ENCODE measurements at regions not wholly inside any gene's neighbourhood (a gene's known extent, or its start where the extent isn't known, plus 50 kb on each side); places are given as distances from the start of the nearest gene placed in this dataset.
"Not testable (repeated sequence)": the region's sequence is repeated elsewhere in the genome, so short reads cannot be mapped to it uniquely, and the experiment has no call there.

DNA sequence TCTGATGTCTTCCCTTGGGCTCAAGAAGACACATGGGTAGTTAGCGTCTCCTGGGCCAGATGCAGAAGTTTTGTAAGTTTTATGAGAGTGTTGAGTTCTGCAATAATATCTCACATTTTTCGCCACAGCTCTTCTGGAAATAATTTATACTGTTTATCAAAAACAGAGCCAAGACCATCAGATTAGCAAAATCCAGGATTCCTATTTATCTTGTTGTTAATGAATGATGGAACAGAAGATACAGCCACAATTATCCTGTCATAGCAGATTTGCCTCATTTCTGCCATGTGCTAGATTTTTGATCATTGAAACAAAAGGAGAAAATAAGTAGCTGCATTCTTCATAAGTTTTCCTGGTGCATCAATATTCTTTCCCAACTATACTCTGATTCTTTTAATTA, 1048.6 kb upstream of the KLHL29 start:
- no peak for DNase-seq (ENCODE audit: low read depth)

DNA sequence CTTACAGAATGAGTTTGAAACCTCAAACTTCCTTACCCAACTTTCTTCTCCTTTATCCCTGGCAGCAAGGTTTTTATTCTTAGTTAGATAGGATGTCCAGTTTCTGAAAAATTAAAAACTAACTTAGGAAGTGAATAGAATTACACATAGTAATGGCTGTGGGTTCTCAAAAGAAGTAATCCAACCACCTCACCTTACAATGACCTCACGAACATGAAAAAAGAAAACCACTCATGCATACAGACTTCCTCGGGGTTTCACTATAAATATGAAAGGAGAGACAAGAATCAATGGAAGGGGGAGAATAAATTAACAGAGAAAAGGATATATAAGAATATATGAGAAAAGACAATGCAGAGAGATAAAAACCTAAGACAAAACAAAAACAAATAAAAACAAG, 1044.3 kb upstream of the KLHL29 start:
- DNase-seq (ENCODE audit: low read depth) = no peak

DNA sequence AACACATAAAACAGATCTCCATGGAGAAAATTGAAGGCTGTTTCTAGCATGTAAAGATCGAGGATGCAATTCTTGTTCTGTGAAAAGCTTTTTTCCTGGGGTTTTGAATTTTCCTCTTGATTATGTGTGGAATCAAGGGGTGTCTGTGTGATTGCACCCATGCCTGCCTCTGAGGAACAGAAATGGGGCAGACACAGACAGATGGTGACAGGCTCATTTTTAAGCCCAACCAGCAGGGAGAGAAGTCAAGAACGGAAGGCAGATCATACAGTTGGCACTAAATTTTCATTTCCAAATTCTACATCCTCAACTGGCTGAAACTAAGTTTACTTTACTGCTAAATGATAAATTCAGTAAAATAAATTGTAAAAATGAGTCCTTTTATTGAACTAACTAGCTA, 1037.7 kb upstream of the KLHL29 start:
- no peak for DNase-seq (ENCODE audit: low read depth)

DNA sequence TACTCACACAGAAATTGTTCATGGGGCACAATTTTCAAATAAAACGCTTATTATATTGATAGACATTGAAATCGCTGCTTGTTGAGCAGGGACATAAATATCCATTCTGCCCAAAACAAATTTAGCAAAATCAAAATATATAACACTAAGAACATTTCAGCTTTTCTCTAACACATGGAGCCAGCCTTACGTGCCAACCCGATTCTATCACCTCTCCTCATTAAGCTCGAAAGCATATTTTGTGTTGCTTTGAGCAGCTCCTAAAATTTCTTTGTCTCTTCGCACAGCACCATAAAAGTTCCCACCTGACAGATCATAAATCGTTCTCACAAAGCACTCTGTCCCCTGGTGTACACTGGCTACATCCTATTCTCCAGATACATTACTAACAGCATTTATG, 1034.4 kb upstream of the KLHL29 start:
- no peak for DNase-seq (ENCODE audit: low read depth)

DNA sequence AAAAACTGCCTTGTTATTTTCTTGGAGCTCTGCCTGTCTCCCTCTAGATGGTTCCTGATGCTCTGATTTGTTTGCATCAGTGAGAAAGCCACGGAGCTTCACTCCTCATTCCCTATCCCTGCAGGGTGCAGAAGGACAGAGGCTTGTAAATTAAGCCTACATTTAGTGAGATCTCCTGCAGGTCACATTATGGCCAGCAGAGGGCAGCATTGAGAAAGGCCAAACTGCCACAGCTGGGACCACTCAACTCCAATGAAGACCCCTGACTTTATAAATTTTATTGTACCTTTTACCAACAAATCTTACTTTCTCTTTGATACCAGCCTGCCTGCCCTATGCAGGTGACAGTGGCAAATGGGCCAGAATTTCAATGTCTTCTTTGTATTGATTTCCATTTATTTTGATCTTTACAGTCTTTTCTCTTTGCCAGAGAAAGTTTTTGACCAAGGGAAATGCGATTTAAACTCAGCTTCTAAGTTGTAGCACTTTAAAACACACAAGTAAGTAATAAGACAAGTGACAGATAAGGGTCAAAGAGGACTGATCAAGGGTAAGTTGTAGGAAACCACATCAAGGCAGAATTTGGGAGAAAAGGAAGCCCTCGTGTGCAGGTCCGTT, 1029.1 kb upstream of the KLHL29 start:
- peak; percentile 5 for DNase-seq (ENCODE audit: low read depth)

- DNase-seq (ENCODE audit: low read depth) = no peak
Measured at GRCh38 chr2:22359071-22359672, 1025.8 kb upstream of the KLHL29 start.

DNA sequence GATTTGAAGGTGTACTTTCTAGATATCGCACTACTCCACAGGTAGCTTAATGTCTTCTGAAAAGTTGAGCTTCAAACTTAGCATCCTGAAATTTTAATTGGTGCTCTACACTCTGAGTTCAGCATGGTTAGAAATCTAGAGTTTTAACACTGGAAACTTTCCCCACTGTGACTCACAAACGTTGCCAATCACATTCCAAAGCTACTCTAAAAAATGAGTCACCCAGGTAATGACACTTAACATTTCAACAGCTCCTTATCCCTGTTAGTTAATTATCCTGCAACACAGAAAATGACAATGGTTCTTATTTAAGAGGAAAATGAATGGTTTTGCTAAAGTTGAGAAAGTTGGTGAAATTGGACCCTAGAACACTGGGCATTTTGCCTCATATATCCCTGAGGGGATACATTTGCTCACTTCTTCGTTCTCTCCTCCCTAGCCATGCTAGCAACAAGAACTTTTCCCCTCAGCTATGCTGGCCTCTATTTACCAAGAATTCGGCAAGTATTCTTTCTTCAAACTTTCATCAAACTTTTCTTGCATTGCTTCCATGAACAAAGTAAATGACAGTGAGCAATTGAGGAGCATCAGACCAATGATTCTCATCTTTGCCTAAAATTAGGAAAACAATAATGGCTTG, 1024.1 kb upstream of the KLHL29 start:
- peak; percentile 11 for DNase-seq (ENCODE audit: low read depth)

DNA sequence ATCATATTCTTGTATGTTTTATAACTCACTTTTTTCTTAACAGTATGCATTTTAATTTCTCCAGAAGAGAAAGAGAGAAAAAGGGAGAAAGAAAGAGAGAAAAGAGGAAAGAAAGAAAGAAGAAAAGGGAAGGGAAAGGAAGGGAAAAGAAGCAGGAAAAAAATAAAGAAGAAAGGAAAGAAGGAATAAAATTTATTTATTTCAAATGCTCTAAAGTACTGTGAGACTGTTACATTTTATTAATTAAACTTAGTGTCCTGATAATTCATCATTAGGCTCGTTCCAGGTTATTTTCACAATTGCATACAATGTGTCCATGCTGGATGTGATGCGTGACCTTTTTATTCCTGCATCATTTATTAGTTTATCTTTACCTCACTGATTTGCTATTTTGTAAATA, 1023.4 kb upstream of the KLHL29 start:
- DNase-seq (ENCODE audit: low read depth) = no peak

GRCh38 chr2:22375096-22375495, 1009.9 kb upstream of the KLHL29 start:
- no peak for DNase-seq (ENCODE audit: low read depth)

GRCh38 chr2:22377268-22377667, 1007.7 kb upstream of the KLHL29 start:
- no peak for DNase-seq (ENCODE audit: low read depth)

- DNase-seq (ENCODE audit: low read depth) = no peak
Measured at GRCh38 chr2:22382479-22383169, 1002.4 kb upstream of the KLHL29 start.

GRCh38 chr2:22397847-22398246, 987.1 kb upstream of the KLHL29 start:
- DNase-seq (ENCODE audit: low read depth) = no peak

DNA sequence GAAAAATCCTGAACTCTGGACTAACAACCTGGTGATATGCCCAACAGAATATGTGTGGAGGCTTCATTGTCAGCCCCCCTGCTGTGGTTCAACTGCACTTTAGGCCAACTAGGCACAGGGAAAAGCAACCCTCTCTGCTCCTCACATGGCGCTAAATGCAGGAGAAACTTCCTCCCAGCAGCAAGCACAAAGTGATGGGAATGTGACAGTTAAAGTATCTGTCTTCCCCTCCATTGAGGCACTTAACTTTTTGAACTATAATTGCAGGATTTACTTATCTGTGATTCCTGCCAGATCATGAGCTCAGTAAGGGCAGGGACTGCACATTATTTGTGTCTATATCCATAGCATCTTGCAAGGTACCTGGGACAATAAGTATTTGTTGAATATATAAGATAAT, 981.2 kb upstream of the KLHL29 start:
- DNase-seq (ENCODE audit: low read depth) = no peak

DNA sequence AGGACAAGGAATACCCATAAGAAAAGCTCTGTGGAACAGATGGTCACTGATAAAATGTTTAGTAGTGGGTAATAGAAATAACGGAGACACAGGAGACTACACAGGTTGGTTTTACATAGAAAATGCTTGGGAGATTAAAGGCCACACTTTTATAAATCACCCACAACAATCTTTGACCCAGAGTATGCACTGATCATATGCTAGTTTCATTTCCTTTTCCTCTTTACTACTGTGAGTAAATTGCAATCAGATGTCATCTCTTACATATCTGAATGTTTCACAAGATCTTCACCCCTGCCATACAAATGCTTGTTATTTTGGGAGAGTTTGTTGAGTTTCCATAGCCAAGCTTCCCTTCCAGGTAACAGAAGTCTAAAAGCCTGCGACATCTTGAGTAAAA, 978.4 kb upstream of the KLHL29 start:
- DNase-seq (ENCODE audit: low read depth) = no peak

- DNase-seq (ENCODE audit: low read depth) = no peak
Measured at GRCh38 chr2:22420076-22420475, 964.9 kb upstream of the KLHL29 start.

- no peak for DNase-seq (ENCODE audit: low read depth)
Measured at GRCh38 chr2:22442051-22442450, 942.9 kb upstream of the KLHL29 start.

GRCh38 chr2:22444281-22444680, 940.7 kb upstream of the KLHL29 start:
- no peak for DNase-seq (ENCODE audit: low read depth)

DNA sequence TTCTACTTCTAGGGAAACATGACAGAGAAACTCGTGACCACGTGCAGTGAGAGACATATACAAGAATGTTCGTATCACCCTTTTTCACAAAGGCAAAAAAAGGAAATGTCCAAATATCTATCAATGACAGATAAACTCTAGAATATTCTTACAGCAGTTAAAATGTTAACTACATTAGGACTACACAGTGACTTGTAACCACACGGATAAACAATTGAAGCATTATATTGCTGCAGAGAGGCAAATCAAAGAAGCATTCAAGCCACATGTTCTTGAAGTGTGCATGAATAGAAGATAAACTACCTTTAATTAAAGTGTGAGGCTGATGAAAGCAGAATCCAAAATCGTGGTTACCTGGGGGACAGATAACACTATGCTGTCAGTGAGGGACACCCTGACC, 935.3 kb upstream of the KLHL29 start:
- no peak for DNase-seq (ENCODE audit: low read depth)

DNA sequence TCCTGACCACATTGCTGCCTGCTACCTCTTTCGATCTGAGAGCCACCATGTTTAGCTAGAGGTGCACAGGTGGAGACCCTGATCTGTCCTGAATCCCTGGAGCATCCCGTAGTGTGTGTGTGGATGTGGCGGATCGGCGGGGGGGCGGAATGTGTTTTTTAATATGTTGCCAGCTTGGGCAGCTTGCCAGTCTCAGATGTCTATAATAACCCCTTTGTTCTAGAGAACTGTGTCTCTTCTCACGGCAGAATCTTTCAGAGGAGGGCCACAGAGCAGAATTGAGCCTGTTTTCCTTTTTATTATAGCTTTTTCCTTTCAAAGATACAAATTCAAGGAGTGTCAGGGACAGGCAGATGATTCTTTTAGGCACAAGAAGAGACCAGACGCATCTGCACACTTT, 934.1 kb upstream of the KLHL29 start:
- DNase-seq (ENCODE audit: low read depth) = no peak

- peak; percentile 1 for DNase-seq (ENCODE audit: low read depth)
Measured at GRCh38 chr2:22454826-22455485, 930.0 kb upstream of the KLHL29 start.

DNA sequence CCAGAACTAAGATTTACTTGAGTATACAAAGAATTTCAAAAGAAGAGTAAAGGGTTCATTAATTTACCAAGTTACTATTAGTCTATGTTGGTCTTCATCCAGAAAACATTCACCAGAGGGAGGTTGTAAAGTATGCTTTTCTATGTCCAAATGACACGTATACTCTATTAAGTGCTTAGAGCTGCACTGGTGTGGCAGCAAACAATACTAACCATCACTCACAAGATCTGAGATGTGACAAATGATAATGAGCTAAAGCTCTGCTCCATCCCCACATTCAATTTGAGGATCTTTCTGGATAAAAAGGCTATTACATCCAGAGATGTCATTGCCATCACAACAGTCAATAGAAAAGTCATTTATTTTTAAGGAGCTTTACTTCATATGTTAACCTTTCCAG, 926.5 kb upstream of the KLHL29 start:
- DNase-seq (ENCODE audit: low read depth) = no peak

DNA sequence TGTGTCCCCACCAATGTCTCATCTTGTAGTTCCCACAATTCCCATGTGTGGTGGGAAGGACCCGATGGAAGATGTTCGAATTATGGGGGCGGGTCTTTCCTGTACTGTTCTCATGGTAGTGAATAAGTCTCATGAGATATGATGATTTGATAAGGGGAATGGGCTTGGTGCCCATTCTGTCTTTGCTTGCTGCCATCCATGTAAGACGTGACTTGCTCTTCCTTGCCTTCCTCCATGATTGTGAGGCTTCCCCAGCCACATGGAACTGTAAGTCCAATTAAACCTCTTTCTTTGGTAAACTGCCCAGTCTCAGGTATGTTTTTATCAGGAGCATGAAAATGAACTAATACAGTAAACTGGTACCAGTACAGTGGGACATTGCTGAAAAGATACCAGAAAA, 909.9 kb upstream of the KLHL29 start:
- DNase-seq (ENCODE audit: low read depth) = not testable (repeated sequence)
